ENCODE measurements at regions not wholly inside any gene's neighbourhood (a gene's known extent, or its start where the extent isn't known, plus 50 kb on each side); places are given as distances from the start of the nearest gene placed in this dataset.

DNA sequence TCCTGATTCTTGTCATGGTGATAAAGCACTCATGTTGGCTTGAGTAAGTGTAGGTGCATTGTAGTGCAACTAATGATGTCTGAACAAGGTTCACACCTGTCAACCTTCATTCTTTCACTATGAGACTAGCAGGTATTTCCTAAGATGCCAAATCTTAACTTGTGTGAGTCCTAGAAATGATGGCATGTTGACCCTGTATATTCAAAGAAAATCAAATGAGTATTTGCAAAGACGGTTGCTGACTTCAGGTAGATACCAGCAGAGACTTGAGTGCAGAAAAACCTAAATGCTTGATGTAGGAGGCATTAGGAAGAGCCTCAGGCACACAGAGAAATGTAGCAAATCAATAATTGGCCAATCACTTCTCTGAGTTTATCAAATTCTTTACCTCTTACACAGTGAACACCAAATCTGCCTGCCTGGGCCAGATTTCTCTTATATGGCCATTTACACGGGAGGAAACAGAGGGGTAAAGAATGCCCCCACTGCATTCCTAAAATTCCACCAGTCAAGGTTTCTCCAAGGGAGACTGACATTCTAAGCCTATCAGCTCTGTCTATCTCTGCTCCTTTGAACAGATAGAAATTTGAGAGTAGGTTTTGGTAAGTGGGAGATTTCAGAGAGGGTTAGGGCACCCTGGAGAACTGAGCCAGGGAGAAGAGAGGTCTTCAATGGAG lies 488.6 kb upstream of the WWC1 start:
- no peak for DNase-seq

DNA sequence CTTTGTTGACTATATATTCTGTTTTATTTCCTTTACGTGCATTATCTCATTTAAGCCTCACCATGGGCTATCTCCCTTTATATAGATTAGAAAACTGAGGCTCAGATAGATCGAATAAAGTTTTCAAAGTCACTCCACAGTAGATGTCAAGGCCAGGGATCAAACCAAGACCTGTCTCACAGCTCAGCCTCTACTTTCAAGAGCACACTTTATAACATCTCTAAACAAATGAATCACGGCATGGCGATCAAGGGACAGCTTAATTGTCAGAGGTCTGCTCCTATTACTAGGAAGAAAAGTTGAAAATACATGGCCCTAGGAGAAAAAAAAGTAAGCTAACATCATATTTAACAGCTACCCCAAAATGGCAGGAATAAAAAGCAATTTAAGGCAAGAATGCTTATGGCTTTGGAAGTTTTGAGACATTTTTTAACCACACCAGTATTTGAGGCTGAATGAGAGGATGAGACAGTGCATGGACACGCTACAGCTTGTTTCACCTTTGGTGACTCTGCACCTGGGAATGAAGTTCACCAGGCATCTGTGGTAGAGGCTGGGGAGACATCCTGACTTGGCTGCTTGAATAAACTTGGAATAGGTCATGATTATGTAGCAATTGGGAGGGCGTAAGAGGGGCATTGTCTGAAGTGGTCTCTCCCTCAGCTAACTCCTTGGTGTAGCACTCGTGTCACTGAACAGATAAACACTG lies 486.8 kb upstream of the WWC1 start:
- no peak for DNase-seq

DNA sequence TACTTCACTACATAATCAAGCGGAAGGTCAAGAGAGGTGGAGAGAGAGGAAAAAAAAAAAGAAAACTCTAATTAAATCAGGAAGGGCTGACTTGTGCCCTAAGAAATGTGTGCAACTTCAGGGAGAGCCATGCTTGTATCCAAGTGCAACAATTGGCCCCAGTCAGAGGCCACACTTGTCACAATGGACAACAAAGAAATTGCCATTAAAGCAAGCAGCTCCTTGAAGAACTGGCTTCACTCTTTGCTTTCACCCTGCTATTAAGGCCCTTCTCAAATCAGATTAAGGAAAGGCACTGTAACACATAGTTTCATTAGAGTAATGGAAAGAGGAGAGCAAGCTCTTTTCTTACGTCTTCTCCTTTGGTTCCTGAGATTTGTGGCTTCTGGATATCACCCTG lies 480.9 kb upstream of the WWC1 start:
- no peak for DNase-seq

DNA sequence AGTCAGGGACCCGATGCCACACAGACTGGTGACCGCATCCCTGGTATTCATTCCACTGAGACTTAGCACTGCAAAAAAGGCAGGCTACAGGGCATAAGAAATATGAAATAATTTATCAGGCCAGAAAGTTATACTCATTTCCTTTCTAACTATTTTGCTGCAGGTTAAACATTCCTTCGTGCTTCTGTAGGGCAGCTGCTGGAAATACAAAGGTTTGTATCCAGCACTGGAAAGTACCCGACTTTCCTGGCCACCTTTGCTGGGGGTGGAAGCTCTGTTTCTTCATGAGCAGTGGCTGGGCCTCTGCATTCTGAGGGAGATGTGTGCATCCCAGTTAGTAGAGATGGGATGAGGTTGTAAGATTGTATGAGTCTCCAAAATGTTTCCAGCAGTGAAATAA lies 478.6 kb upstream of the WWC1 start:
- DNase-seq, result no peak

DNA sequence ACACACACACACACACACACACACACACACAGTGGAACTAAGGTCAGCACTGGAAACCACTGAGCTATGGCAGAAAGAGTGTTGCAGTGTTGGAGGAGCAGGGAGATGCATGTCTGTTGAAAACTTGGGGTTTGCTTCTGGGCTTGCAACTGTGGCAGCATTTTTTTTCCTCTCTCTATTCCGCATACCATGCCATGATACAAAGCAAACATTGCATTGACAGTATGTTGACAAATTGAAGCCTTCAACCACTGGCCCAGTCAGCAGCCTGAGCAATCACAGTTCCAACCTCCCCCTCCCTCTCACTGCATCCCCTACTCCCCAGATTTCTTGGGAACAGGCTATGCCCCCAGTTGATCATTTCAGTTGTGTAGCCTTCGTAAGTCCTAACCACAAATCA lies 478.1 kb upstream of the WWC1 start:
- DNase-seq, result no peak

DNA sequence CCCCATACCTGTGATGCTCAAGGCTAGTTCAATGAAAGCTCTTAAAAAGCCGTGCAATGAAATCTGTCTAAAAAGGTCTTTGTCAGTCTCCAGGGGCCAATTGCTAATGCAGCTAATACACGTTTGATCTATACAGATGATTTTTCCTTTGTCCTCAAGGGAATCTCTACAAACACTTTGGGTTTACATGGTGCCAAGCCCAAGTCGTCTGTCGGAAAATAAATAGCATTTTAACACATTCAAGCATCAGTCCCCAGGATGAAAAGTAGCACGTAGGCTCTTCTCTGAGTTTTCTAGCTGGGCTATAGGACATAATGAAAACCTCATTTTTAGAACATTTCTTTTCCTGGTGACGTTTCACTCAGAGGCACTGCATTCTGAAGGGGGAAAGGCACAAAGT lies 477.4 kb upstream of the WWC1 start:
- DNase-seq, result no peak

DNA sequence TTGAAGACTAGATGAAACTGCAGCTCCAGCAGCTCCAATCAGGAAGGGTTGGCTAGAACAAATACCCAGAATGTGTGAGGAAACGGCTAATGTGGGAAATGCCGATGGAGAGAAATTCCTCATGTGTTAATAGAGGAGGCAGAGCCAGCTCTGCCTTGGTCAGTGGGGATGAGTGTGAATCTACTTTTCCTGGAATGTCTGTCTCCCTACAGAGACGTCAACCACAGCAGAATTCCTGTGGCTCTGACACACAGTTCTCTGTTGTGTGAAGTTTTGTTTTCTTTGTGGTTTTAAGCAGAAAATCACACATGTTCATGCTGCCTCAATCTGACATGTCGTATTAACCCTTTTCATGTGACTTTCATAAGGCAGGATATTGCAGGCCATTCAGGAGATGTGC lies 476.6 kb upstream of the WWC1 start:
- DNase-seq, result no peak

DNA sequence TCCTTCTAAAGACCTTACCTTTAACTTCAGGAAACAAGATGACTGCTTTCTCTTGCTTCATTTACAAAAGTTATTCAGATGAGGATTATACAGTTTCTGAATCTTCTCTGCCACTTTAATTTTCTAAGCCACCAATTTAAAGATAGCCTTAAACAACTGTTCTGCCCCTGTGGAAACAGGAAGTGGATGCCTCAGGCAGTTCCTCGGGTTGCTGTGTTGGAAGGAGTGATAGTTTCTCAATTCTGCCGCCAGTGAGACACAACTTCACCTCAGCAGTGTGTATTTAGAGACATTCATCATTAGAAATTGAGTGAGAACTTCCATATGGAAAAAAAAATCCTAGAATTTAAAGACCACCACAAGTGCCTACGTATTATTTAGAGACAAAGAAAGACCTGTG lies 475.1 kb upstream of the WWC1 start:
- DNase-seq, result no peak

DNA sequence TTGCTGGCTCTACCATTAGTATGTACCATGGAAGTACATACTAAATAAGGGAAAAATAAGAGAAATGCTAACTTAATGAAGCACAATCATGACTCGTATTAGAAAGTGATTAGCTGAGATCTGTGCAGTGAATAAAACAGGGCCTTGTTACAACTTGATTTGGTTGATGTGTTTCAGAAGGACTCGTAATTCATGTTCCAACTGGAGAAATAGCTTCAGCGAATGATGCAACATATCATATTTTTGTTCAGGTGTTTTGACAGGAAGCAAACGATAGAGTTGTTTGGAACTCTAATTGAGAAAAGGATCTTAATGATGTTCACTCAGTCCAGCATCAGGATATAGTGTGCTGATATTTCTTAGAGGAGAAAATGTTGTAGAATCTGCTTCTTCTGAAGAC lies 474.6 kb upstream of the WWC1 start:
- DNase-seq, result no peak

DNA sequence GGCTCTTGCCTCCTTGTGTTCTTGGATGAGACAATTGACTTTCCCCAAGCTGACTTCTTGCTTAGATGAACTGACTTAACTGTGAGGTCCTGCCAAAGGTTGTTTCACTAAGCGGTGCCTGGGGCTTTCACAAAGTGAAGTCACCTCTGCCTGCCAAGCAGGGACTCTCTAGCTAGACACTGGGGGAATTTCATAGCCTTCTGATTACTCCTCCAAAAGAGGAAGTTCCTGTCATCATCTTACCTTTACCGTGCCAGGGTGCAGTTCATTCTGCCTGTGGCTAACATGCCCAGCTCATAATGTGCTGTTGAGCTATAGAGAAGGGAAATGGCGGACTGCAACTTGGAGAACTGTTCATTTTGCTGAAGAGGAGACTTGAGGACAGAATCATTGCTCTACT lies 472.0 kb upstream of the WWC1 start:
- DNase-seq, result no peak

DNA sequence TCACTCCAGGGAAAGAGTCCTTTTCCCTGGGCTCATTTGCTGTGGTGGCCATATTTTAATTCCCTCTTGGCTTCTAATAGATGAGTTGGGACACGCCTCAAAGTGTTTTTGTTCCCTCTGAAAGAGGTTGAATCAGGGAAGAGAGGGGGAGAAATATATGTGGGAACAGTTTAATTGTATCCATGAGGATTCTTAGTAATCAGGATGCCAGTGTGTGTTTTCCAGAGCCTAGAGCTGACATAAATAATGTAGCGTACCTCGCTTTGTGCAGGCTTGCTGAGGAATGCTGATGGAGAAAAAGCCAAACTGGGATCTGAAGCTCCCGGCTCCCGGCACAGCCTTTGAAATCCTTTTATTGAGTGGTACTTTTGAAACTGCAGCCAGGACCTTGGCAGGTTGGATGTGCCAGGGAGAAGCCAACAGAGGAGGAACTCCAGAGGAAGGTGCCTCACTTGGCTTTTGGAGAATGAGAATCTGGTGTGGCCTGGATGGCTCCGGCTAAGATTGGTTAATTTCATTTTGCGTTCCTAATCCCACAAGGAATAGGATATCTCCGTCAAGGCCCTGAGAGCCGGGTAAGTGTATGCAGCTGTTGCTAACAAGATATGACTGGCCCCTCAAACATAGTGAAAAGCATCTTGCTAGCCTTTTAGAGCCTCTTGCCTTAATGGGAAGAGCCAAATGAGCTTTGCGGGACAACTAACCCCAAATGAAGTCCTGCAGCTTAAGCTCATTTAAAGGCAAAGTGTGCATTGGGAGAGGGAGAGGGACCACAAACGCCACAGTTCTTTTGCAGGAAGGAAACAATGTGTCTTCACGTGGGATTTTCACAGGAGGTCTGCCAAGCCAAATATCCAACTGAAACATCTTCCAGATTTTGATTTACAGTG lies 471.1 kb upstream of the WWC1 start:
- DNase-seq, result no peak

DNA sequence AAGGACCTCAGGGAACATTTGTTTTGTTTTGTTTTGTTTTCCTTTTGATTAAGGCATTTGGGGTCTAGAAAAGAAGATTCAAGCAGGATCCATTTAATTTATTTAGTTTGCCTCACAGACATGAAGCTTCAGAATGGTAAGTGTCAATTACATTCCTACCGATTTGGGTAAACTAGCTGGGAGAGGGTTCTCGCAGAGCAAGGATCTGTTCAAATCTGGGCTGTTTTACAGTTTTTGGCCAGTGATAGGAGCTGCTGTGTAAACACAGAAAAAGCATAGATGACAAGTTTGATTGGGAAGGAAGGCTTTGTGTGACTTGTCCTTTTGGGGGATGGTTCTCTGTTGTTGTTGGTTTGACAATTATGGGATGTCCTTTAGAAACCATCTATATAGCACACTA lies 470.3 kb upstream of the WWC1 start:
- DNase-seq, result no peak

DNA sequence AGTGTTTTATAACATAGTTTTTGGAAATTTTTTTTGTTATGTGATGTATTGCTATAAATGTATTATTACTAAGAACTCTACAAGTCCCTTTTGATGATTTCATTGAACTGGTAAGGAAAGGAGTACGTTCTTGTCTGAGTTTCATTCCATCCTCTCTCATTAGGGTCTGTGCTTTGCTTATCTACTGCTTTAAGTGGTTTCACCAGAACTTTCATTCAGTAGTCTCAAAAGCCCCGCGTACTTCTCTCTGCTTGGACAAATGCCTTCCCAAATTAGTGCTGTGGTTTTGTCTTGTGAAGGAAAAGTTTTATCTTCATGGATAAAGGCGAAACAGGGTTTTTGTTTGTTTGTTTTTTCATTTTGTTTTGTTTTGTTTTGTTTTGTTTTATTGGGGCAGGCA lies 469.8 kb upstream of the WWC1 start:
- no peak for DNase-seq

DNA sequence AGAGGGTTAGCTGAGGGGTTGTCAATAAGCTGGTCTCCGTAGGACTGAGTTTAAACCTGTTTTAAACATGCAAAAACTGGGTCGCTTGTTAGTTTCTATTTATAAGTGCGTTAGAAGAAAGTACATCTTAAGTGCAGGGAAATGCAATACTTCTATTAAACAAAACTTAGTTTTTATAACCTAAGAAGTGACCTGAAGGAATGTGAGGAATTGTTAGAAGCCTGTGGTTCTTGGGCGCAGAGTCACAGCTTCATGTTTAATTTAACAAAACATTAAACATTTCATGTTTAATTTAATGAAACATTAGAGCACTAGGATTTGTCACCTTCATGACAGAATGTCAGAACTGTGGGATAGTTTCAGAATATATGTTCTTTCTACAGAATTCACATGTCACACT lies 469.2 kb upstream of the WWC1 start:
- no peak for DNase-seq

DNA sequence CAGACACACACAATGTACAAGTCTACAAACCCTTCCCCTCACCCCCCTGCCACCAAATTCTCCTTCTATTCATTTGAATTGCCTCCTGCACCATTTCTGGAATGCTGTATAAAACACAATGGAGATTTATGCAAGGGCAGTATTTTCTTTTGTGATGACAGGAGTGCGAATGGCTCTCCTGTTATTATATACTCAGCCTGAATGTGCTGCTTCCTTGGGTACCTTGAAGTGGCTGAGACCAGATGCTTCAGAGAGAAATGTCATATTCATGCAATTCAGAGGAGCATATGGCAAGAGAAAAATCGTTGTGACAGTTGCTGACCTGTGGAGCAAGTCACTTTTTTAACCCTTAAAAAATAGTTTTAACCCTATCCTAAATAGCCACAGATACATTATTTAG lies 468.0 kb upstream of the WWC1 start:
- no peak for DNase-seq

DNA sequence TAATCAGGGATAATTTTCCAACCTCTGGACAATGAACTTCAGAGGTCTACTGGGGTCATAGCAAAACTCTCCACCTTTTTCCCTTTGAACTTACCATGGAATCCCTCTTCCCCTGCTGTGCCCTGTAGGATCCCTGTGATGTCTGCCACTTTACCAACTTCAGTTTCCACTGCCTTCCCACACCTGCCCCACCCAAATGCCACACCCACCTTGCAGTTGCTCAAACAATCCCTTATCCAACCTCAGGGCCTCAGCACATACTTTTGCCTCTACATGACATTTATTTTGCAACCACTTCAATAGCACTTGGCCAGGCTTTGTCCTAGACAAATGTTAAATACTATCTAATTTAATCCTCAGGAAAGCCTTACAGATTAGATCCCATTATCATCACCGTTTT lies 463.7 kb upstream of the WWC1 start:
- DNase-seq, result no peak

DNA sequence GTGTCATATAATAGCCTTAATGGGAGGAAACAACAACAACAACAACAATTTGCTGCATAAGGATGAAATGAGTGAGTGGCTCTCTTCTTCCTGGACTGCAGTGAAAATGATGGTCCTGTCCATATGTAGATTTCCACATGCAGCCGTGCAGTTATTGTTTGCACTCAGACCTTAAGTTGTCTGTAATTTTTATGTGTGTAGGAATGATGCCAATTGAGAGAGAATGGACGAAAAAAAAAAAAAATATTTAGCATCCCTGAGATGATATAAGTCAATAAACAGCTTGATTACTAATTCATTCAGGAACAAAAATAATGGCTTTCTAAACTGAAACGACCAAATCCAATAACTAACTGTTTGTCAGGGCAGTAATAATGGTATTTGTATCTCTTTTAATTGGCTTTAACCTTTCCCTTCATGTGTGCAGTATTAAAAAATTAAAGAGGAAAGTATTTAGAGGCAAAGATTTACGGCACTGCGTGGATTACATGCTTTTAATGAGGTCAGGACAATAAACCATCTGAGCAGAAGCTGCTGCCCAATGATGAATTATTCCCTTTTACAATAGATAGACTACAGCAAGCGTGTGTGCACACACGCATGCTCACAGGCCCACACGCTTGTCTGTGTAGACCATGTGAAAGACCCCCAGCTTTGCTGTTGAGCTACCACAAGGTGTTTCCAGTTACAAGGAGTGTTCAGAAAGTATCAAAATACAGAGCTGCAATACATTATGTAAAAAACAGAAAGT lies 459.5 kb upstream of the WWC1 start:
- no peak for DNase-seq

DNA sequence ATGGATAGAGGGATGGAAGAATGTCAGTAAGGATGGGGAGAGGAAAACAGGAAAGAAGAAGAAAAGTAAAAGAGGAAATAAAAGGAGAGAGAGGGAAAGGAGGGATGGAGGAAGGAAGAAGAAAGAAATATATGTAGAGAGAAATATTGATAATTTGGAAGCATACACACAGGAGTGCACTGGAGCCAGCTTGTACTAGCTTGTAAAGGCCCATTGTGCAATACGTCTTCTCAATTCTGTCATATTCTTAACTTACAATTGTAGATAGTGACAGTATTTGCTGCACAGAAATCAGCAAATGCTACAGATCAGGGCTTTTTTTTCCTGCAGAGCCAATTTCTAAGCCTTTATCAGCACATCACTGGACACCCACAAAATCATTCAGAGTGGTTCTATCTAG lies 458.8 kb upstream of the WWC1 start:
- no peak for DNase-seq

DNA sequence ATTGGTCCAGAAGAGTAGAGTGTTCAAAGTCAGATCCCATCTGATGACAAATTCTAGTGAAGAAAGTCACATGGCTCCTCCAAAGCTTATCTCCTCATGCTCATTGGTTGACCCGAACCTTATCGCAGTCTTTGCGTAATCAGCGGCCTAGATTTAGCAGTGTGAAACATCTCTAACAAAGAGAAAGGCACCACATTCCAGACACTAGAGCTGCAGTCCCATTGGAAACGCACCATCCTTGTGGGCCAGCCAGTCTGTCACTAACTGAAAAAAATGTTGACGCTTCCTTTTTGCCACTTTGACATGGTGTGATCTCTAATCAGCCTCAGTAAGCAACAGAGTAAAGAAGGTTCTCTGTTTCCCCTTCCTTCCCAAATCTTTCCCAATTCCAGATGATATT lies 458.0 kb upstream of the WWC1 start:
- DNase-seq, result no peak

DNA sequence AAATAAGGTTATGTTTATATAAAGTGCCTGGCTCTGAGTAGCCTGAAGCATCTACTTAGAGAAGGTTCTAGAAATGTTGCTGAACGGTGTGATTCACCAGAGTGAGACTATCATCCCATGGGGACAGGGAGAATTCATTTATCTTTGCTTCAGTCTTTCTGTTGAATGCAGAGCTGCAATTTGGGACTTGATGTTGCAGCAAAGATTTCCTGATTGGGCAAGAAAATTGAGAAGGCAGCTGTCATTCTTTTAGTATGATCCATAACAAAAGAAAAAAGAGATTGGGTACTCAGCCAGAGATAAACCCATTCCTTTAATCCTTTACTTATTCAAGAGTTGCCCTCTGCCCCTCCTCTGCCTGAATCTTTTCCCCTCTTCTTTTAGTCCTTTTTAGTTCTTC lies 456.3 kb upstream of the WWC1 start:
- DNase-seq, result no peak

DNA sequence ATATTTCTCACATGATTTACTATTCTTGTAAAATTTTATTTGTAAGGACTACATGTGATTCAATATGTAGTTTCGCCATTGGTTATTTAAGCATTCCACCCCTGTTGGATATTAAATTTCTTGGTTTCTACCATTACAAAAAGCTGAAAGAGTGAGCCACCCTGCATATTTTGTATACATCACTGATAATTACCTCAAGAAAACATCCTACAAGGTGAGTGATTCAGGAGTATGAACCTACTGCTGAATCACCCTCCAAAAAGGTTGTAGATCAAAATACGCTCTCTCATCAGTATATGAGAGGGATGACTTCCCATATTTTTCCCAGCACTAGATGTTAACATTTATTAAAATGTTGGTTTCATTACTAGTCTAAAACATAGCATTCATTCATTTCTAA lies 454.3 kb upstream of the WWC1 start:
- DNase-seq, result no peak

DNA sequence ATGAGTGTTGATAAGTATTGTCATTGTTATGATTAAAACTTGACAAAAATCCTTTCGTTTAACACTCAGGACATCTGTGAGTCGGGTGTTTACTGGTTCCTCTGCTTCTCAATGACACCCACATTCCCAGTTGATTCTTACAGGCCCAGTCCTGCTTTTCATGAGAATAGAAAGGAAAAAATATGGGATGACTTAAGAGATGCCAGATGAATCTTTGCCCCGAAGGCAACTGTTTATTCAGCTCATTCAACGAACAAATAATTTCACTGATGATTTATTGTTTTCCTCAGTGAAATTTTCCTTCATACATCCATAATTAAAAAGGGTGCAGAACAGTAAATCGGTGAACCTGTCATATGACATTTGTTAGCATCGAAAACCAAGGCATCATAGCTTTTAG lies 452.4 kb upstream of the WWC1 start:
- DNase-seq, result no peak

DNA sequence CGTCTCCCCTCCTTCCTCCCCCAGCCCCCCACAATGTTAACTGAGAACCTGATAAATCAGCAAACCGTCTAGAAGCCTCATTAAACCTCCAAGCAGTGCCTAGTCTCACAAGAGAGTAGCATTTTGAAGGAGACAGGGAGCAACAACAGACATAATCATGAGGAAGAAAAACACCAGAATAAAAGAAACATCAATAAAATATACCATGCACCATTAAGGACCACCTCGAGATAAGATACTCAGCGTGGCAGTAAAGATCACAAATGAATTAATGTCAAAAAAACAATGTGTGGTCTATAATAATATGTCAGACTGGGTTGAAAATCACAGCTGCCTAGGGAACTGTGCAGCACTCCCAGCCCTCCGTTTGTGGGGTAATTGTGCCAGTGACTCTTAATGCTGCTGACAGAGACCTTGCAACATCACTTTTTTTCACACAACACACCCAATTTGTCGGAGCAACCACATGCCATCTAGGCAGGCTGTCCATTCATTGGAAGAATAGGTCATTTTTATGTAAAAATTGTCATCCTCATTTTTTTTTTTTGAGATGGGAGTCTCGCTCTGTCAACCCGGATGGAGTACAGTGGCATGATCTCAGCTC lies 450.8 kb upstream of the WWC1 start:
- no peak for DNase-seq

Measured in activated CD4-positive, alpha-beta T cell treated with anti-CD3 and anti-CD28 coated beads for 48 hours (primary cell).